Panc1 (cell line): ENCODE measurements at regions not wholly inside any gene's neighbourhood (a gene's known extent, or its start where the extent isn't known, plus 50 kb on each side); places are given as distances from the start of the nearest gene placed in this dataset.

Experiments used
- POLR2AphosphoS5 ChIP-seq: IDR thresholded peaks from 2 replicates; pipeline ENCODE4 v1.6.1; 2012; ENCODE audit warnings: mild to moderate bottlenecking, low read depth, low read length, moderate library complexity
- REST ChIP-seq, 2 experiments: IDR thresholded peaks; 2 replicates each; pipeline ENCODE4 v1.6.1; 2011 to 2012; ENCODE audit warnings: low read depth in 2 of 2, control low read depth in 1 of 2, low read length in 1 of 2, mild to moderate bottlenecking in 1 of 2, moderate library complexity in 1 of 2; ENCODE audit not compliant: insufficient read depth in 1 of 2
- TF ChIP-seq, protein P1 (sequence below): fragments of 450-650 bp; IDR thresholded peaks from 2 replicates; pipeline ENCODE4 v1.5.1; 2017; ENCODE audit warnings: mild to moderate bottlenecking

- TF ChIP-seq, protein P1, sequence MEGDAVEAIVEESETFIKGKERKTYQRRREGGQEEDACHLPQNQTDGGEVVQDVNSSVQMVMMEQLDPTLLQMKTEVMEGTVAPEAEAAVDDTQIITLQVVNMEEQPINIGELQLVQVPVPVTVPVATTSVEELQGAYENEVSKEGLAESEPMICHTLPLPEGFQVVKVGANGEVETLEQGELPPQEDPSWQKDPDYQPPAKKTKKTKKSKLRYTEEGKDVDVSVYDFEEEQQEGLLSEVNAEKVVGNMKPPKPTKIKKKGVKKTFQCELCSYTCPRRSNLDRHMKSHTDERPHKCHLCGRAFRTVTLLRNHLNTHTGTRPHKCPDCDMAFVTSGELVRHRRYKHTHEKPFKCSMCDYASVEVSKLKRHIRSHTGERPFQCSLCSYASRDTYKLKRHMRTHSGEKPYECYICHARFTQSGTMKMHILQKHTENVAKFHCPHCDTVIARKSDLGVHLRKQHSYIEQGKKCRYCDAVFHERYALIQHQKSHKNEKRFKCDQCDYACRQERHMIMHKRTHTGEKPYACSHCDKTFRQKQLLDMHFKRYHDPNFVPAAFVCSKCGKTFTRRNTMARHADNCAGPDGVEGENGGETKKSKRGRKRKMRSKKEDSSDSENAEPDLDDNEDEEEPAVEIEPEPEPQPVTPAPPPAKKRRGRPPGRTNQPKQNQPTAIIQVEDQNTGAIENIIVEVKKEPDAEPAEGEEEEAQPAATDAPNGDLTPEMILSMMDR: no peak
- no peak for TF ChIP-seq POLR2AphosphoS5
- no peak for TF ChIP-seq REST (IDR thresholded peaks at IDR 0.05; ENCODE audit: insufficient read depth in 1 of 2, low read depth in 2 of 2, low read length in 1 of 2)
Observed at GRCh38 chr5:108661590-108662219, 86.0 kb upstream of the FER start.
